ENCODE measurements at regions not wholly inside any gene's neighbourhood (a gene's known extent, or its start where the extent isn't known, plus 50 kb on each side); places are given as distances from the start of the nearest gene placed in this dataset.

DNA sequence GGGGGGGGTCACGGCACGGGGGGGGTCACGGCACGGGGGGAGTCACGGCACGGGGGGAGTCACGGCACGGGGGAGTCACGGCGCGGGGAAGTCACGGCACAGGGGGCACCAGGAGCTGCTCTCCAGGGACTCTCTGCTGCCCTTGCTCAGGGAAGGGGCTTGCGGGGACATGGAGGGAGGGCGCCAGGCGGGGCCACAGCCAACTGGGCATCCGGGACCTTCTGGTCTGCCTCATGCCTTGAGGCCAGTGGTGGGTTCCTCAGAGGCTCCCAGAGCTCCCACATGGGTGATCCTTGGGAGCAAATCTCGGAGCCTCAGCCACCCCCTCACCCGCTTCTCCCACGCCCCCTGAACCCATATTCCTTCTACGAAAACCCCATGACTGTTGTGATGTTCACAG lies 55.8 kb upstream of the TMEM18 start:
- FAIRE-seq (no peak), DNase-seq (ENCODE audit: low spot score in 2 of 2) (no peak)

- DNase-seq (ENCODE audit: low spot score in 2 of 2) = no peak
- FAIRE-seq = no peak
Measured at GRCh38 chr2:731711-732110, 54.5 kb upstream of the TMEM18 start.

DNA sequence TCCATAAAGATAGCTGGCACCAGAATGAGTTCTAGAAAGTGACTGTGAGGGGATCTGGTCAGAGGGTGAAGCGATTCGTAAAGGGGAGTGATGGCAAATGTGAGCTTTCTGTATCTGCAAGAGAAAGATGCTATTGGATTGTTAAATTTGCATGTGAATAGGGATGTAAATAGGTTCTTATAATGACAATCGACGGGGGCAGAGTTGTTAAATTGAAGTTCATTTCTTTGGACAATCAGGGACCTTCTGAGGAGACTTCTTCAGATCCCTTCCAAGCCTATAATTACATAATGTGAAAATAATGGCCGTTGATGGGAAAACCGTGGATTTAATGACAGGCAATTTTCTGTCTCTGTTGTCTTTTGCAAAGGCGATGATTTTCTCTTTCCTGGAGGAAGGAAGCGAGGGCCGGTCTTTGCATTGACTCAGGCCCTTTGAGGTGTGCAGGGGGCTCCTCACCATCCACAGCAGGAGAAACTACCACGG lies 52.2 kb upstream of the TMEM18 start:
- FAIRE-seq (no peak), DNase-seq (ENCODE audit: low spot score in 2 of 2) (no peak)

- DNase-seq (ENCODE audit: low spot score in 2 of 2) (no peak), FAIRE-seq (no peak)
Measured at GRCh38 chr2:728165-728564, 51.0 kb upstream of the TMEM18 start.

DNA sequence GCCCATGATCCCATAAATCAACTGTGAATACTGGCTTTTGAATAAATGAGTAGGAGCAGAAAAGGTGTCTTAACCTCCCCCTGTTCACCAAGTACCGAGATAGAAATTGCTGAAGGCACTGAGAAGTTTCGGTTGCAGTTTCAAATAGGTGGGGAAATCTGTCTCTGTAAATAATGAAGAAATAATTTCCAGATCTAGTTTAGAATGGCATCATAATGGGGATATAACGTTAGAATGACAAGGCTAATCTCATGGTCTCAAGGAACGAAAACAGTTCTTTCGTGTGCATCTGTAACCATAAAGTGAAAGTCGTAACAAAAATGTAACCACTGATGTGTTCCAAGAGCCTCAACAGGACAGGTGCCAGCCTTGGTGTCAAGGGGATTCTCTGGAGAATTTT lies 49.9 kb upstream of the TMEM18 start:
- FAIRE-seq = no peak
- no peak for DNase-seq (ENCODE audit: low spot score in 2 of 2)
